ENCODE measurements at regions not wholly inside any gene's neighbourhood (a gene's known extent, or its start where the extent isn't known, plus 50 kb on each side); places are given as distances from the start of the nearest gene placed in this dataset.

DNA sequence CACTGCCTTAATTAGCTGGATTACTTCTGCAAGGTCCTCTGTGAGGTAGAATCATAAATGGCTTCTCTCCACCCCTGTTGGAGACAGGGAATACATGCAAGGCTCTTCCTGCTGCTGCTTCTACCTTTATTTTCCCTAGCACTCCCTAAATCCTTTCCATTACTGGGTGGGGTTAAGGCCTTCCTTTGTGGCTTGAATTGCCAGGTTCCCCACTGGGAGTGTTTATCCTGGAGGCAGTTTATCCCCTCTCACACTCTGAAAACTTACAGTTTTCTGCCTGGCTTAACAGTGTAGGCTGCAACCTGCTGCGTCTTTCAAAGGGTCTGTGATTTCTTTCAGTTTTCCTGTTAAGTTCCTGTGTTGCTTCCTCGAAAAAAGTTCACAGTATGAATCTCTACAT, 1062.3 kb upstream of the CRIM1 start:
- no peaks in the 10 kb centered on the region for H3K4me1 Mint-ChIP-seq
- H3K27me3 Mint-ChIP-seq (ENCODE audit: low read depth) = no peaks in the 10 kb centered on the region
- no peak overlapping the region for H3K4me3 Mint-ChIP-seq
- no peaks in the 10 kb centered on the region for H3K36me3 Mint-ChIP-seq (ENCODE audit: low read depth)
- H3K9me3 Mint-ChIP-seq = no peaks in the 10 kb centered on the region
- H3K27ac Mint-ChIP-seq = peak overlapping the region in 1 of 3 experiments; percentile 55
- TF ChIP-seq, protein P1, sequence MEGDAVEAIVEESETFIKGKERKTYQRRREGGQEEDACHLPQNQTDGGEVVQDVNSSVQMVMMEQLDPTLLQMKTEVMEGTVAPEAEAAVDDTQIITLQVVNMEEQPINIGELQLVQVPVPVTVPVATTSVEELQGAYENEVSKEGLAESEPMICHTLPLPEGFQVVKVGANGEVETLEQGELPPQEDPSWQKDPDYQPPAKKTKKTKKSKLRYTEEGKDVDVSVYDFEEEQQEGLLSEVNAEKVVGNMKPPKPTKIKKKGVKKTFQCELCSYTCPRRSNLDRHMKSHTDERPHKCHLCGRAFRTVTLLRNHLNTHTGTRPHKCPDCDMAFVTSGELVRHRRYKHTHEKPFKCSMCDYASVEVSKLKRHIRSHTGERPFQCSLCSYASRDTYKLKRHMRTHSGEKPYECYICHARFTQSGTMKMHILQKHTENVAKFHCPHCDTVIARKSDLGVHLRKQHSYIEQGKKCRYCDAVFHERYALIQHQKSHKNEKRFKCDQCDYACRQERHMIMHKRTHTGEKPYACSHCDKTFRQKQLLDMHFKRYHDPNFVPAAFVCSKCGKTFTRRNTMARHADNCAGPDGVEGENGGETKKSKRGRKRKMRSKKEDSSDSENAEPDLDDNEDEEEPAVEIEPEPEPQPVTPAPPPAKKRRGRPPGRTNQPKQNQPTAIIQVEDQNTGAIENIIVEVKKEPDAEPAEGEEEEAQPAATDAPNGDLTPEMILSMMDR (IDR thresholded peaks at IDR 0.05; ENCODE audit: unreplicated experiment in 3 of 3) = no peak

DNA sequence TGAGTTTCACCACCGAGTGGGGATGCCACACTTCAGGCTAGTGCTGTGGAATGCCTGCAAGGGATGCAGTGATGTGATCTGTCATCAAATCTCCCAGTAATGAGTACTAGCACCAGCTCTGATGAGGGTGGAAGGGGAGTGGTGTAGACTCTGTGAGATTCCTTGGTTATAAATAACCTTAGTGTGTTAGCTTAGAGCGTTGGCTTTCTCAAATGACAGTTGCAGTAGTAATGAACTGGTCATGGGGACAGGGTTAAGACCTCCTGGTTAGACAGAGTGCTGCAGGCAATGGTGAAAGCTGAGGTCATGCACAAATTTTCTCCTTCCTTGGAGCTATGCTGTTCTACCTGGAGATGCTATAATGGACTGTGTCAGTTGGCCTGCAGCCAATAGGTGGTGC, 1063.4 kb upstream of the CRIM1 start:
- Mint-ChIP-seq H3K9me3 (peaks cover 5% of the 10 kb centered on the region), H3K4me3 (no peak overlapping the region), H3K4me1 (no peaks in the 10 kb centered on the region), H3K36me3 (ENCODE audit: low read depth) (no peaks in the 10 kb centered on the region), H3K27ac (no peak overlapping the region), H3K27me3 (ENCODE audit: low read depth) (peaks cover 1% of the 10 kb centered on the region)
- TF ChIP-seq, protein P1 (IDR thresholded peaks at IDR 0.05; ENCODE audit: unreplicated experiment in 3 of 3) = no peak

DNA sequence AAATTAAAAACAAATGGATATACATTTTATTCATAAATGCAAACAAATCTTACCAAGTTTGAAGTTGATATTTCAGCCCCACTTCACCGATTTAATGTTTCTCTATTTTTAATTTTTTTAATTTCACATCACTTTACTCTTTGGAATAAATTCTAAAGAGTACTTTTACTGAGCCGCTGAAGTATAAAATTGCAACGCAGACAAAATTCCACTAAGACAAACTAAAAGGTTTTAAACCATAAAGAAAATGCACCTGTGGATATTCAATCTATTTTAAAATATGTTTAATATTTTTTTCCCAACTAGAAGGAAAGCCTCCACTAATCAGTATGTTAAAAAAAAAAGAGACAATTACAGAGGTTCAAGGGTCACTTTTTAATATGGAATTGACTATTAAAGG, 1073.9 kb upstream of the CRIM1 start:
- no peaks in the 10 kb centered on the region for H3K36me3 Mint-ChIP-seq (ENCODE audit: low read depth)
- TF ChIP-seq, protein P1 (IDR thresholded peaks at IDR 0.05; ENCODE audit: unreplicated experiment in 3 of 3) = no peak
- no peaks in the 10 kb centered on the region for H3K27me3 Mint-ChIP-seq (ENCODE audit: low read depth)
- H3K4me1 Mint-ChIP-seq = no peaks in the 10 kb centered on the region
- no peak overlapping the region for H3K4me3 Mint-ChIP-seq
- no peaks in the 10 kb centered on the region for H3K9me3 Mint-ChIP-seq
- H3K27ac Mint-ChIP-seq = no peak overlapping the region

DNA sequence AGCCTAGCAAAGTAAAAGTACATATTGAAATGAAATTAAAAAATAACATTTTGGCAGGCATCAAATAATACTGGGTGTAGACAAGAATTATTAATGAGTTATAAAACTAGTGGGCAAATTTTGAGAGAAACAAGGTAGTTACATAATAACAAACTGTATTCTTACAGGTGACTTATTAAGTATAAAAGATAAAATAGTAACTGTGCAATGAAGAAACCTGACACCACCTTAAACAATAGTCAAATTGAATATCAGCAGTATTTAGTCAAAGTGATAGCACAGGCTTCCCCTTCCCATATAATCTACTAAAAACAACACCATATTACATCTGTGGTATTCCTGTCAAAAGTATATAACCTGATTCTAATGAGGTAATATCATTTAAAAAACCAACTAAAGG, 1099.8 kb upstream of the CRIM1 start:
- TF ChIP-seq, protein P1 (IDR thresholded peaks at IDR 0.05; ENCODE audit: unreplicated experiment in 3 of 3) = no peak
- no peaks in the 10 kb centered on the region for H3K9me3 Mint-ChIP-seq
- H3K27ac Mint-ChIP-seq = no peak overlapping the region
- no peaks in the 10 kb centered on the region for H3K4me1 Mint-ChIP-seq
- no peaks in the 10 kb centered on the region for H3K36me3 Mint-ChIP-seq (ENCODE audit: low read depth)
- no peak overlapping the region for H3K4me3 Mint-ChIP-seq
- H3K27me3 Mint-ChIP-seq (ENCODE audit: low read depth) = no peaks in the 10 kb centered on the region

DNA sequence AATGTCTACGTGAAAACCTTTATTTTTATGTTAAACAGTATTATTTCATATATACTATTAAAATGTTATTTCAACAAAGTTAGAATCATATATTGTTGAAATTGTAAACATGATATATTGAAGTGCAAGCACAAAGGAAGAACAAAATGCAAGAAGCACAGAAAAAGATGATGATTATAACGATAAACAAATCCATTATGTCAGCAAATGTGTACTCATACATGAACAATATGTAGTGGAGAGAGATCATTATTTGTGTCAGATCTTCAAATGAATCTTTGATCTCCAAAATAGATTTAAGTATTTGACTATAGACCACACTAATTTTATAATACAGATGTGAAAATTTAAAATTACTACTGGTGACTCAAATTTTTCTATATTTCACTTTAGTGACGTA, 1104.4 kb upstream of the CRIM1 start:
- Mint-ChIP-seq H3K36me3 (ENCODE audit: low read depth) (no peaks in the 10 kb centered on the region), H3K4me1 (no peaks in the 10 kb centered on the region), H3K4me3 (no peak overlapping the region), H3K27me3 (ENCODE audit: low read depth) (peaks cover 3% of the 10 kb centered on the region), H3K9me3 (peaks cover 8% of the 10 kb centered on the region), H3K27ac (no peak overlapping the region)
- TF ChIP-seq, protein P1 (IDR thresholded peaks at IDR 0.05; ENCODE audit: unreplicated experiment in 3 of 3) = no peak

DNA sequence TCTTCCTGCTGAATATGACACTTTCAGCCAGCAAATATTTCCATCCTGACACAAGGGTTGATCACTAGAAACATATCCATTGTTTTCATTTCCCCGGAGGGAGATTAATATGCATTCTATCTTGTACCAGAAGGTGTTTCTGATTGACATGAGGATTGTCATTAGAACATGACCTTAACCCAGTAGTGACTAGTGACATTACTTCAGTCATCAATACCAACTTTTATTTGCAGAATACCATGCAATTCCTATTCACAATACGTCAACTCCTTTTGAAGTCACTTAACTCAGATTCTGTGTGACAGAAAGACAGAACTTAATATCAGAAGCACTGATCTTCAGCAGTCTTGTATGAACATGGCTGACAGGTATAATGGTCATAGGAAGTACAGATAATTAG, 1108.9 kb upstream of the CRIM1 start:
- TF ChIP-seq, protein P1 (IDR thresholded peaks at IDR 0.05; ENCODE audit: unreplicated experiment in 3 of 3) = no peak

More for the DNA sequence above, 1108.9 kb upstream of the CRIM1 start:
- Mint-ChIP-seq H3K36me3 (ENCODE audit: low read depth) (no peaks in the 10 kb centered on the region), H3K4me1 (no peaks in the 10 kb centered on the region), H3K27ac (no peak overlapping the region), H3K9me3 (peaks cover 8% of the 10 kb centered on the region), H3K4me3 (no peak overlapping the region), H3K27me3 (ENCODE audit: low read depth) (peaks cover 3% of the 10 kb centered on the region)

Data from nephron (organoid).